SK-N-SH (cell line): ENCODE measurements at regions not wholly inside any gene's neighbourhood (a gene's known extent, or its start where the extent isn't known, plus 50 kb on each side); places are given as distances from the start of the nearest gene placed in this dataset.

ENCODE experiments used
- CTCF ChIA-PET: fragments of 300-600, 350-600 bp; formaldehyde crosslinking; extraction: SDS; loops from one replicate; lab custom pipeline; 2021; lab: Yijun Ruan, JAX
- POLR2A ChIA-PET: fragments of 350-600 bp; sonication (Branson Sonifier 250); formaldehyde crosslinking; extraction: SDS; loops from one replicate; lab custom pipeline; 2020; ENCODE audit warnings: antibody characterized with exemption, inconsistent platforms; lab: Yijun Ruan, JAX
- DNase-seq: peaks from one replicate; pipeline ENCODE4 v3.0.0; 2012
- H2AFZ ChIP-seq: fragments of 200-600 bp; sonication (generic); 2 replicates; pipeline ENCODE4 v1.8.1; 2016; ENCODE audit warnings: antibody characterized with exemption, mild to moderate bottlenecking, low read depth
- H3F3A ChIP-seq: fragments of 200-600 bp; sonication (generic); replicated peaks from 2 replicates; pipeline ENCODE3; 2016; ENCODE audit warnings: antibody characterized with exemption, mild to moderate bottlenecking; ENCODE audit not compliant: insufficient read depth
- H3K27ac ChIP-seq, 2 experiments: fragments of 200-500 bp in 1 of 2; fragments of 200-600 bp in 1 of 2; sonication (Bioruptor generic) in 1 of 2; sonication (generic), shearing (Covaris generic) in 1 of 2; 2 replicates each; pipeline versions ENCODE4 v1.5.1 to v1.6.1; 2014 to 2016; ENCODE audit warnings: low read depth in 2 of 2, inconsistent platforms in 1 of 2, low read length in 1 of 2, mild to moderate bottlenecking in 1 of 2, mixed read lengths in 1 of 2
- H3K27me3 ChIP-seq: fragments of 200-600 bp; sonication (generic), shearing (Covaris generic); 2 replicates; pipeline ENCODE4 v1.6.1; 2016; ENCODE audit warnings: mixed run types; ENCODE audit not compliant: insufficient read depth
- H3K36me3 ChIP-seq, 2 experiments: fragments of 200-500 bp in 1 of 2; fragments of 200-600 bp in 1 of 2; sonication (Bioruptor generic) in 1 of 2; sonication (generic) in 1 of 2; replicated peaks in 1 of 2; 2 replicates each; pipeline versions ENCODE3 to v1.5.1; 2014 to 2016; ENCODE audit warnings: low read length in 1 of 2, mild to moderate bottlenecking in 1 of 2; ENCODE audit not compliant: insufficient read depth in 2 of 2, control insufficient read depth in 1 of 2
- H3K4me1 ChIP-seq, 2 experiments: fragments of 200-500 bp in 1 of 2; fragments of 200-600 bp in 1 of 2; sonication (Bioruptor generic) in 1 of 2; sonication (generic), shearing (Covaris generic) in 1 of 2; 2 replicates each; pipeline versions ENCODE4 v1.5.1 to v1.6.1; 2014 to 2016; ENCODE audit warnings: low read depth in 1 of 2, low read length in 1 of 2, mixed run types in 1 of 2; ENCODE audit not compliant: insufficient read depth in 2 of 2, control insufficient read depth in 1 of 2
- H3K4me2 ChIP-seq: fragments of 200-600 bp; sonication (generic), shearing (Covaris generic); 2 replicates; pipeline ENCODE4 v1.6.1; 2017; ENCODE audit warnings: mixed run types
- H3K4me3 ChIP-seq, 2 experiments: fragments of 200-500 bp in 1 of 2; fragments of 200-600 bp in 1 of 2; sonication (Bioruptor generic) in 1 of 2; sonication (generic), shearing (Covaris generic) in 1 of 2; 2 replicates each; pipeline versions ENCODE4 v1.5.1 to v1.8.1; 2014 to 2016; ENCODE audit warnings: low read depth in 2 of 2, inconsistent platforms in 1 of 2, low read length in 1 of 2, mild to moderate bottlenecking in 1 of 2, mixed read lengths in 1 of 2, moderate library complexity in 1 of 2
- H3K79me2 ChIP-seq: fragments of 200-600 bp; sonication (generic); 2 replicates; pipeline ENCODE4 v1.8.1; 2017; ENCODE audit warnings: mild to moderate bottlenecking; ENCODE audit not compliant: insufficient read depth
- H3K9ac ChIP-seq: fragments of 200-600 bp; sonication (generic); 2 replicates; pipeline ENCODE4 v1.6.1; 2017; ENCODE audit warnings: mixed run types
- H3K9me2 ChIP-seq: fragments of 200-600 bp; sonication (generic); 2 replicates; pipeline ENCODE4 v1.6.1; 2017; ENCODE audit warnings: mixed run types
- H3K9me3 ChIP-seq: fragments of 200-600 bp; sonication (generic); 2 replicates; pipeline ENCODE4 v1.6.1; 2017; ENCODE audit warnings: mixed run types, mild to moderate bottlenecking, moderate library complexity
- H4K20me1 ChIP-seq: fragments of 200-600 bp; sonication (generic); 2 replicates; pipeline ENCODE4 v1.6.1; 2017; ENCODE audit warnings: mild to moderate bottlenecking, mixed run types; ENCODE audit not compliant: insufficient read depth
- CHD2 ChIP-seq: fragments of 150-350 bp; IDR thresholded peaks from 2 replicates; pipeline ENCODE4 v1.6.1; 2018; ENCODE audit warnings: low read length; ENCODE audit not compliant: partially characterized antibody
- CTCF ChIP-seq: fragments of 200-600 bp; sonication (generic); IDR thresholded peaks from 2 replicates; pipeline ENCODE4 v1.6.1; 2017; ENCODE audit warnings: antibody characterized with exemption, mild to moderate bottlenecking, moderate library complexity
- EZH2phosphoT487 ChIP-seq: fragments of 200-600 bp; sonication (generic); IDR thresholded peaks from 2 replicates; pipeline ENCODE4 v1.6.1; 2017; ENCODE audit warnings: low read depth, mixed run types, mild to moderate bottlenecking, antibody characterized with exemption, moderate library complexity, borderline replicate concordance
- FOSL2 ChIP-seq: IDR thresholded peaks from 2 replicates; pipeline ENCODE4 v1.4.0; 2012; ENCODE audit warnings: low read depth, mild to moderate bottlenecking, moderate library complexity, borderline replicate concordance
- FOXM1 ChIP-seq: IDR thresholded peaks from 2 replicates; pipeline ENCODE4 v1.4.0; 2012; ENCODE audit warnings: low read depth, mild to moderate bottlenecking
- GABPA ChIP-seq: IDR thresholded peaks from 2 replicates; pipeline ENCODE4 v1.4.0; 2012; ENCODE audit warnings: low read depth, mild to moderate bottlenecking
- GATA2 ChIP-seq: sonication (generic); formaldehyde crosslinking; IDR thresholded peaks from 2 replicates; pipeline ENCODE4 v1.5.0; 2020; ENCODE audit warnings: mild to moderate bottlenecking, missing genetic modification reagents
- MAX ChIP-seq: IDR thresholded peaks from 2 replicates; pipeline ENCODE4 v1.4.0; 2012; ENCODE audit warnings: low read depth
- MEF2A ChIP-seq: IDR thresholded peaks from 2 replicates; pipeline ENCODE4 v1.4.0; 2012; ENCODE audit warnings: low read depth, borderline replicate concordance
- NFIC ChIP-seq: IDR thresholded peaks from 2 replicates; pipeline ENCODE4 v1.4.0; 2012; ENCODE audit warnings: borderline replicate concordance
- PBX3 ChIP-seq: IDR thresholded peaks from 2 replicates; pipeline ENCODE4; 2012
- RCOR1 ChIP-seq: fragments of 150-350 bp; IDR thresholded peaks from 2 replicates; pipeline ENCODE4 v1.6.1; 2017; ENCODE audit warnings: antibody characterized with exemption, low read length
- RFX5 ChIP-seq: IDR thresholded peaks from 2 replicates; pipeline ENCODE4 v1.6.1; 2012; ENCODE audit warnings: mild to moderate bottlenecking, improper control_type of control experiment, low read length
- RXRA ChIP-seq: IDR thresholded peaks from 2 replicates; pipeline ENCODE4 v1.4.0; 2012; ENCODE audit warnings: low read depth, mild to moderate bottlenecking, borderline replicate concordance
- SIN3A ChIP-seq: IDR thresholded peaks from 2 replicates; pipeline ENCODE4 v1.6.1; 2012; ENCODE audit warnings: low read depth, mild to moderate bottlenecking, low read length, moderate library complexity, borderline replicate concordance
- TAF1 ChIP-seq: IDR thresholded peaks from 2 replicates; pipeline ENCODE4 v1.6.1; 2012; ENCODE audit warnings: low read depth, mild to moderate bottlenecking, low read length, moderate library complexity, borderline replicate concordance
- TCF12 ChIP-seq: IDR thresholded peaks from 2 replicates; pipeline ENCODE4 v1.4.0; 2012
- TEAD4 ChIP-seq: IDR thresholded peaks from 2 replicates; pipeline ENCODE4 v1.4.0; 2012; ENCODE audit warnings: mild to moderate bottlenecking, borderline replicate concordance; ENCODE audit not compliant: insufficient read depth
- USF1 ChIP-seq: IDR thresholded peaks from 2 replicates; pipeline ENCODE4 v1.4.0; 2012; ENCODE audit warnings: low read depth, borderline replicate concordance
- USF2 ChIP-seq: fragments of 150-350 bp; IDR thresholded peaks from 2 replicates; pipeline ENCODE4 v1.6.1; 2017; ENCODE audit warnings: antibody characterized with exemption, low read length, low read depth, borderline replicate concordance
- ZBTB33 ChIP-seq: IDR thresholded peaks from 2 replicates; pipeline ENCODE4 v1.4.0; 2012; ENCODE audit warnings: low read depth, borderline replicate concordance
- WGBS: methylation state at CpG from one replicate; pipeline ENCODE4 v1.1.6; 2017; ENCODE audit warnings: low lambda C conversion rate; 5-methylcytosine and 5-hydroxymethylcytosine counted together

- Histone ChIP-seq H2AFZ (no peak overlapping the region), H3K4me3 (no peak overlapping the region), H3K79me2 (no peaks in the 10 kb centered on the region)
- POLR2A ChIA-PET, result no interaction called here
- no peak for TF ChIP-seq USF2
- TF ChIP-seq TAF1, result no peak
- TF ChIP-seq FOSL2, result no peak
- TF ChIP-seq RXRA, result no peak
- TF ChIP-seq PBX3, result no peak
- TF ChIP-seq RCOR1, result no peak
- TF ChIP-seq USF1, result no peak
- TF ChIP-seq SIN3A, result no peak
- TF ChIP-seq CHD2, result no peak
- TF ChIP-seq TCF12, result no peak
- no peak for TF ChIP-seq NFIC
- no peak for TF ChIP-seq GABPA
- no peak for TF ChIP-seq MEF2A
- TF ChIP-seq CTCF, result no peak
- no peak for TF ChIP-seq EZH2phosphoT487
- TF ChIP-seq, all 33 proteins: peak for 0
- no peak overlapping the region for H3K4me2 ChIP-seq
- no peaks in the 10 kb centered on the region for H3F3A ChIP-seq
- no peaks in the 10 kb centered on the region for H4K20me1 ChIP-seq
- no peak for DNase-seq
- no peak overlapping the region for H3K27ac ChIP-seq
- H3K4me1 ChIP-seq, result no peaks in the 10 kb centered on the region
- no peaks in the 10 kb centered on the region for H3K9me2 ChIP-seq
- CTCF ChIA-PET, result no interaction called here
- 24% methylated on average over 1 of the region's 1 CpG for WGBS
- no peaks in the 10 kb centered on the region for H3K36me3 ChIP-seq
- no peaks in the 10 kb centered on the region for H3K27me3 ChIP-seq
- no peak overlapping the region for H3K9ac ChIP-seq
- no peaks in the 10 kb centered on the region for H3K9me3 ChIP-seq
These were observed 70.7 kb upstream of the GATB start for GRCh38 chr4:151831526-151831925.

- Histone ChIP-seq H3F3A (no peaks in the 10 kb centered on the region), H3K36me3 (no peaks in the 10 kb centered on the region), H3K9me3 (no peaks in the 10 kb centered on the region), H3K4me2 (no peak overlapping the region), H3K27ac (no peak overlapping the region), H3K79me2 (no peaks in the 10 kb centered on the region), H3K4me1 (no peaks in the 10 kb centered on the region), H3K4me3 (no peak overlapping the region), H2AFZ (no peak overlapping the region), H3K27me3 (no peaks in the 10 kb centered on the region), H4K20me1 (no peaks in the 10 kb centered on the region), H3K9me2 (no peaks in the 10 kb centered on the region), H3K9ac (no peak overlapping the region)
- CTCF ChIA-PET, result no interaction called here
- DNase-seq, result no peak
- WGBS, result 25% methylated on average over 3 of the region's 3 CpGs
- POLR2A ChIA-PET, result no interaction called here
- TF ChIP-seq MAX, result no peak
- no peak for TF ChIP-seq NFIC
- no peak for TF ChIP-seq MEF2A
- TF ChIP-seq TEAD4, result no peak
- TF ChIP-seq USF2, result no peak
- no peak for TF ChIP-seq GATA2 (CRISPR knock-in tag)
- TF ChIP-seq FOXM1, result no peak
- no peak for TF ChIP-seq ZBTB33
- TF ChIP-seq FOSL2, result no peak
- TF ChIP-seq TCF12, result no peak
- no peak for TF ChIP-seq RFX5
- TF ChIP-seq TAF1, result no peak
These were observed 69.4 kb upstream of the GATB start for GRCh38 chr4:151830168-151830567.
